GM21447 (cell line): ENCODE measurements at regions not wholly inside any gene's neighbourhood (a gene's known extent, or its start where the extent isn't known, plus 50 kb on each side); places are given as distances from the start of the nearest gene placed in this dataset.

ENCODE experiments used
- ATAC-seq: cut with Tn5 transposase; IDR thresholded peaks from one replicate; pipeline ENCODE4 v1.9.1; 2021; ENCODE audit not compliant: unreplicated experiment

DNA sequence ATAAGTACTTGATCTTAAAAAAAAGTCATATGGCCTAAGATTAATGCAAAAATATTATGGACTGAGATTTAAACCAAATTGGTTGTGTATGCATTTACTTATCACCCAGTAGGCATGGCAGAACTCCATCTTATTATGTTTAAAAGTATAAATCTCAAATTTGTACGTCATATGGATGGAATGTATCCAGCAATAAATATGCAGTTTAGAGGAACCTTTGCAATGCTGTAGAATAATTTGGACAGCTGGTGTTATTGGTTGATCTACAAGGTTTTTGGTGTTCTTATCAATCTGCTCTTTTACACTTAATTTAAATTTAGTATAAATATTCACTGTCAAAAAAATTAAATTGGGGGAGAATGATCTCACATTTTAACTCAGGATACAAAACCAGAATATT lies 640.2 kb downstream of the SATB2 start:
- ATAC-seq = no peak

DNA sequence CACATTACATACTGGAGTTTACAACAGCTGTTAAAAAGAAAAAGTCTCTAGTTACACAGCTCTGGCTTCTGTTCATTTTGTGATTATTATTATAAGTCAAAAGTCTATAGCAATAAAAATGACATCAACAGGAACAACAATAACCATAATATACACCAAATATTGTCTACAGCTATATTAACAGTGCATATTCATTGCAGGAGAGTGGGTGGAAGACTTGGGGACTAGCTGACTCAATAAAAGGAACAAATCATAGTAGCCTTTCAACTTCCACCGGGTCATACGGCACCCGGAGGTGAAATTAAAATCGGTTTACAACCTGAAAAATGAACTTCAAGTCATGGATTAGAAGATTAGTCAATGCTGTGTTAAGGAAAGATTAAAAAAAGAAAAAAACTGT lies 642.1 kb downstream of the SATB2 start:
- ATAC-seq = no peak

DNA sequence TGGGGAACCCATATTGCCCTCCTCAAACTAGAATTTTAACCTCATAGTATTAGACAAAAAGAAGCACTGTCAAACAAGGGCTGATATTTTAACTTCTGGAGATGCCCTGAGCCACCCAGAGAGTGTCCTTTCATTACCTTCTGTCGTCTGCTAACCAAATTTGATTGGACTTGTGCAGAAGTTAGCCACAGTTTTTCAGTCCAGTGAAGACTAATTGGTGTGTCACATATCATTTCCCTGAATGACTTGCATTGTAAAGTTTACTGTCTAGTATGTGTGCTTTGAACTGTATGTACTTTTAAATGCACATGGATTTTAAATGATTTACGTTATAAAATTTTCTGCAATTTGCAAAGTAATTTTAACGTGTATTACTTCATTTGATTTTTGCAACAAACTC lies 646.5 kb downstream of the SATB2 start:
- no peak for ATAC-seq

DNA sequence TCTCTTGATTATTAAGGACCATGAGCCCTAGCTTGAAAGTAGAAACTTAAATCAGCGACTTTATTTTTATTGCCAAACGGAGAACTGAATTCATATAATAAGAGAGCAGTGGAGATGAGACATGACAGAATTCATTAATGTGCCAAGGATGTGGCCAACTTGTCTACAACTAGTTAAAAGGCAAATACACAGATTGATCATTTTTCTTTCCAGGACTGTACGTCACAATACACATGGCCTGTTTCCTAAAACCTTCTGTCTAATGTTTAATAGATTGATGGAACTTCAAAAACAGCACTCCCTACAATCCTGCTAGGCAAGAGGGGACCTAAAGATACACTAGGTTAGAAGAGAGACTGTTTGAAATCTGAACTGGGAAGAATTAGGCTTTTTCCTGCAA lies 647.8 kb downstream of the SATB2 start:
- ATAC-seq = no peak

DNA sequence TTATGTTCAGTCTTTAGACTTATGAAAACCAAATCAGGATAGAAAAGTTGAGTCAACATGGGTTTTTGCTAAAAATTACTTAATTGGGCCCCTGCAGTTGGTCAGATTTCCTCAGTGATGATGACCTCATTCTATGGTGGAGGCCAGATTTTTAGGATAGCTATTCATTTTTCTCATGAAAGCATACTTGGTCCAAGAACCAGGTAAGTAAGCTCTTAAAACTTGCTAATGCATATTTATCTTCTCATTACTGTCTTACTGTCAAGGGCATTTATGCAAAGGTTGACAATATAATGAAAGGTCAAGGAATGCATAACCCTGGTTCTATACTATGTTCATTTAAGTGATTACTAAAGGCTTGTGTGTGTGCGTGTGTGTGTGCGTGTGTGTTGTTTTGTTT lies 650.6 kb downstream of the SATB2 start:
- ATAC-seq = no peak

DNA sequence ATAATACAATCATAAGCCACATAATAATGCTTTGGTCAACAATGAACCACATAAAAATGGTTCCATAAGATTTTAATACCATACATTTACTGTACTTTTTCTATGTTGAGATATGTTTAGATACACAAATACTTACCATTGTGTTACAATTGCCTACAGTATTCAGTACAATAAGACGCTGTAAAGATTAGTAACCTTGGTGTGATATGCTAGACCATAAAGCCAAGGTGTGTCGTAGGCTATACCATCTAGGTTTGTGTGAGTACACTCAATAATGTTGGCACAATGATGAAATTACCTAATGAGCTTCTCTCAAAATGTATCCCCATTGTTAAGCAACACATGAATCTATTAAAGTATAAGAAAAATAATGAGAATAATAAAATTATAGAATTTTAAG lies 662.3 kb downstream of the SATB2 start:
- no peak for ATAC-seq

DNA sequence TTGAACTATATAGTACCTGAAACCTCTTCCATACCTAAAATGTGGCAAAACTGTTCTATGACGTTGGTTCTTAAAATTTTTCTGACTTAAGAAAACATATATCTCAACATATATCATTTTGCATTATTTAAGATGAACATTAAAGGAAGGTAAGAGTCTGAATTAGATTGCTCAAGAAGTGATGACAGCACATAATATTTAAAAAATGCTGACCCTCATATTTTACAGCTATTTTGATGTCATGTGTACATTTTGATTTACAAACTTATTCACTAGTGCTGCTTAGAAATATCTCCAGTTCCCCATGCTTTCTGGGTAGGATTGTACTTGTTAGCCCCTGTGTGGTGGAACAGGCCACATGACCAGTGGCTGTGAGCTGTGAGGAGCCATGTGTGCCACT lies 666.1 kb downstream of the SATB2 start:
- ATAC-seq = no peak

DNA sequence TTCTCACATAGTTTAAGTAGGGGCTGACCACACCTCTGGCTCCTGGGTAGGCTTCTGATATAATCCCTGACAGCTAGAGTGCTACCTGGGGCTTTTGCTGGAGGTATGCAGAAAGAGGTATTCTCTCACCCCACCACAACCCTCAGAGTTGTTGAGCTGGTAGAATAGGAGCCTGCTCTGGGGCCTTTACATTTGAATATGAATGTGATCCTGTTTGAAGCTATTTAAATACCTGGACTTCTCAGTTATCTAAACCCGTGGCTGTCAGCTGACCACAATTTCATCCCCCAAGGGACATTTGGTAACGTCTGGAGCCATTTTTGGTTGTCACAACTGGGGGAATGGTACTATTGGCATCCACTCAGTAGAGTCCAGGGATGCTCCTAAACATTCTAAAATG lies 669.1 kb downstream of the SATB2 start:
- ATAC-seq = no peak

DNA sequence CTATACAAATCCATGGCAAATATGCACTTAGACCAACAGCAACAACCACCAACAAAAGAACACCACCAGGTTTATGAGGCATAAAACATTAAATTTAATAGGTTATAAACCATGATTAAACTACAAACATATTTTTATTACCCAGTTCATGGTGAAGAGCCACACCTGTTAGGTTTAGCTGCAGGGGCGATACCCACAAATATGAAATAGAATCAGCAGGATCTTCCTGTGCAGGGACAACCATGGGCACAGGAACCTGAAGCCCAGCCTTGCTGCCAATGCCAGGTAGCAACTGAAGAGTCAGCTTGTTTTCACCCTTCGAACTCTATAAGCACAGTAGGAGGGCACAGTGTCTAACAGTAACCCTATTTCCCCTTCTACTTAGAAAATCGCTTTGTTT lies 675.0 kb downstream of the SATB2 start:
- no peak for ATAC-seq

DNA sequence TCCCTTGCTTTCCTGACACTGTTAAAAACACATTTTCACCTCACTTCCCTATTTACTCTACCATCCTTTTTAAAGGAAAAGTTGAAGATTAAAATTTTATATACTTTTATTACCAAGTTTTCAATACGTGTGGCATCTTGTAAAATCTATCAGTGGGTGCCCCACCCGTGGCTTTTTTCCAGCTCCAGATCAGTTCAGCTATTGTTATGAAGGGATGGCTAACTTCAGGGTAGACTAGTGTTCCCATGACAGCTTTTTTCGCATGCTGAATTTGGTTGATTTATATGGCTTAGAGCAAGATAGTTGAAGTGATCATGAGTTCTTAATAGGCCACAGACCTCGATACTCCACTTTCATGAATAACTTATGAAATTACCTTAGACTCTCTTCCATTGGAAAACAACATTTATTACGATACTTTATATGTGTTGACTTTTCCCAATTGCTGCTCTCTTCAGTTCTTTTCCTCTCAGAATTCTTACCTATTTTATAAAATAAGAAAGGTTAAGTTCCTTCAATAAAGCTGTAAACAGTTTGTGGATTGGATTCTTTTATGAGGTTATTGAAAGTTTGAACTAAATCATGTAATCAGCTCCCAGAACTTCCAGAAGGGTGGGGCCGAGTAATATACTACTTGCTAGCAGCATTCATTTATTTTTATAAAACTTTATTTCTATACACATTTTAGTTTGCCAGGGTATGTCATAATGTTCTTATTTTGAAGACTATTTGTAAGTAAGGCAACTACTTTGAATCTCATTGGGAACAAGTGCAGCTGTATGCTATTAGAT lies 680.9 kb downstream of the SATB2 start:
- ATAC-seq = no peak

DNA sequence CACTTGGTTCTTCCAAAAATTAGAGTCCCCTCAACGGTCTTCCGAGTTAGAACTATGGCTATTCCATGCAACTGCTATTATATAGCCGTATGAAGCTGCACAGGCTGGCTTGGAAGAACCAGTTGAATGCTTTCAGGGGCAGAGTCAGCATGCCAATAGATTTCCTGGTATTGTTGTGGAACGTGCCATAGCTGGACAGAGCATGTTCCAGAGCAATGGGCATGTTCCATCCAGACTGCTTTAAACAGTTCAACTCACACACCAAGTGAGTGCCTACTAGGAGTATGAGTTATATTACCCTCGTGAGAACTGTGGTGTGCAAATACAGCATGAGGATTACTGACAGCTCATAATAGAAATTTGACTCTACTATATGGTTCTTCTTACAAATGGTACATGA lies 682.0 kb downstream of the SATB2 start:
- ATAC-seq = no peak

DNA sequence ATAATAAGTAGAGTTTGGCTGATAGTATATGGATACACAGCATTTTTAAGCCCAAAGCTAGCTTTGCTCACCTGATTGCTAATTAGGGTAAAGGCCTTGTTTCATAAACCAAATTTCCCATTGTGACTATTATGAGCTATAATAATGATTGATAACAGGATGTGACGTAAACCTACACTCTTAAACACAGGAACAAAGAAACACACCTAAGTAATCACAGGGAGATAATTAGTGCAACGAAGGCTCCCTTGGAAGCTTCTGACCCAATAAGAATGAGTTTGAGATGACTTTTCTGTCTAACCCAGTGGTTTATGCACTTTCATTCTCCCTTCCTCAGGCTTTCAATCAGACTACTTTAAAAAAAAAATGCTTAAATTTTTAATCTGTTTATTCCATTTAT lies 683.2 kb downstream of the SATB2 start:
- no peak for ATAC-seq

DNA sequence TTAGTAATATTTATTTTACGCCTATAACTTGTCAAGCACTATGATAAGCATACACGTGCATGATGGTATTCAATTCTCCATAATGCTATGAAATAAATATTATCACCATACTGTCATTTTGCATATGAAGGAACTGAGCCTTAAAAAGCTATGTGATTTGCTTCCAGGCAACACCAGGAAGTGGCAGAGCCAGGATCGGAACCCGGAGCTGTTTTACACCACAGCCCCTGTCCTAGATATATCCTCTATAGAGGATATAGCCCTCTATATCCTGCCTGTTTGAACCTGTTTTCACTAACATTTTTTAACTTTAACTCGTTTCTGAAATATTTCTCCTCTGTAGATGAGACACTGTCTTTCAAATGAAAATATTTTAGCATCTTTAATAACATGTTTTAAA lies 690.0 kb downstream of the SATB2 start:
- ATAC-seq = no peak

DNA sequence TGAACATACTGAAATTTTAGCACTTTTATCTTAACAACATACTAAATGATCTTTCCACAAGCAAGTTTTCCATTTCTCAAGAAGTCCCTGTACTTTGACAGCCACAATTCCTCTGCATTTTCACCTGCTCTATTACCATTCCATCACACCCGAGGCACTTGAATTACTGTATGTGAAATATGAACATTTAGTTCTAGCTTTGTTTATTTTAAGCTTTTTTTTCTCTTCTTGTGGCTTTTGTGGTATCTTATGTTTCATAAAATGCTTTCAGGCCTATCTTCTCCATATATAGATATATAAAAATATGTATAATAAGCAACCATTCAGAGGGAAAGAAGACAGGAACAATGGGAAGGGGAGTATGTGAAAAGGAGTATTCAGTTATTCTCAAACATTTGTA lies 693.9 kb downstream of the SATB2 start:
- ATAC-seq = no peak

DNA sequence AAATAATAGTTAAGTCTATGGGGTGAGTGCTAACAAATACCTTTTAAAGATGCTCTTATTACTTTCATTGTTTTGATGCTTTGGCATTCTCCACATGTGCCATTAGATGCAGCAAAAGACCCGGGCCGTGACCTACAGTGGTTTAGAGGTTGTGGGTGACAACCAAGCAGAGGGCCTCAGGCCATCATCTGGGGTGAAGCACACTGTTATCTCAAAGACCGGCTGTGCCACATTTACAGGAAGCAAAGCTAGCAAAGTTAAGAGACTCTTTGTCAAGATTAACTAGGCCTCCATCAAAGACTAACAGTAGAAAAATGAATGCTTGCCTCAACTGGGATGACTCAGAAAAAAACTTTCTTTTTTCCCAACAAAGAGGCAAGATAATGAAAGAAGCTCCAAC lies 695.3 kb downstream of the SATB2 start:
- ATAC-seq = no peak

DNA sequence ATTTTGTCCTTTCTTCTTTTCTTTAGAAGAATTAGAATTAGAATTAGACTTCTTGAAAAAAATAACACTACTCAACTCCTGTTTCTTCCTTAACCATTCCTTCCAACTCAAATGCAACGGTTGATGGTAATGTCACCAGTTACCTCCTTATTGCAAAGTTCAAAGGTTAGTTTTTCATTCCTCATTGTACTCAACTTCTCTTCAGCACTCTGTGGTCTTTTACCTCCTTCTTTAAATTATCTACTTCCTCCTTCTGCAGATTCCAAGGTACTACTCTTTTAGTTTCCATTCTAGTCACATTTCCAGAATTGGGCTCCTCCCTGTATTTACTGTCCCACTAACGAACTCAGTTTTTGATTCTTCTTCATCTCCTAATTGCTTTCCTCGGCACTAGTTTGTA lies 700.7 kb downstream of the SATB2 start:
- no peak for ATAC-seq

DNA sequence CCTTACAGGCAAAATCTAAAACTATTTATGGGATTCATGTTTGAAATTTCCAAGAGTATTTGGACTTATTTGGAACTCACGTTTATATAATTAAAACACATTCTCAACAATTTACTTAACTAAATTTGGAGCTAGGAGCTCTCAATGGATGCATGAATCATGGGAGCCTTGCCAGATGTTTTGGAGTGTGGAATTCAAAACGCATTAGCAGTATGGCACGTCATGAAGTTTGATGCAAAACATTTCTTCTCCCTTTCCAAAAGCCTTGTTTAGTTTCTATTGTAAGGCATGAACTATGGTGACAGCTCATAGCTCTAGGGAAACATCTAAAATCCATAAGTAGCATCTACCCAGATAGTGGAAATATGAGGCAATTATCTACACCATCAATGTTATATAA lies 701.6 kb downstream of the SATB2 start:
- ATAC-seq = no peak

DNA sequence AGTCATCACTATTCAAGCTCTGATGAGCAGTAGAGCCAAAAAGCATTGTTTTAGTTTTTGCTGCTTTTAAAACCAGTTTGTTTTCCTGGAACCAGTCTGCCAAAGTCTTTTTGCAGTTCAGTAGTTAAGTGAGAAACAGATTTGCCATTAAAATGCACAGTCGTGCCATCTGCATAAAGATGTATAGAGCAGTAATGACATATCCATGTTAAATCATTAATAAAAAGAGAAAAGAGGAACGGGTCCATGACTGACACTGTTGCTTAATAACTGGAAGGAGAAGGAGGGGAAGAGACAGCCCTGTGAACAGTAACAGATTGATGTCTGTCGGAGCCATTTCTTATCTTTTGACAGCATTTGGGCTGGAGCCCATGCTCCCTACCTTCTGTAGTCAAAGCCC lies 704.6 kb downstream of the SATB2 start:
- no peak for ATAC-seq

DNA sequence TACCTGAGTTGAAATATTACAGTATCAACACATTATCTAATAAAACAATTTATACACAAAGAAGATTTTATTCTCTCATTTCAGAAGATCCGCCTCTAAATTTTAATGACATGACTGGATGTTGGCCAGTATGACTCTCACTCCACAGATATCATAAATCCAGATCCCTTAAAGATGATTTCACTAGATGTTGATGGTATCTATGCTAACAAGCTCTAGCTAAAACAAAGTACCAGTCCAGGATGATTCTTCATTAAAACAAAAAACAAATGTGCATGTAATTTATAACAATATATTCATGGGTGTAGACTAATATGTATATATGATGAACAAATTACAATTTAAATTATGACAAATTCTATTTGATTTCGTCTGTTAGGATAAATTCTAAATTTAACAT lies 708.4 kb downstream of the SATB2 start:
- no peak for ATAC-seq

DNA sequence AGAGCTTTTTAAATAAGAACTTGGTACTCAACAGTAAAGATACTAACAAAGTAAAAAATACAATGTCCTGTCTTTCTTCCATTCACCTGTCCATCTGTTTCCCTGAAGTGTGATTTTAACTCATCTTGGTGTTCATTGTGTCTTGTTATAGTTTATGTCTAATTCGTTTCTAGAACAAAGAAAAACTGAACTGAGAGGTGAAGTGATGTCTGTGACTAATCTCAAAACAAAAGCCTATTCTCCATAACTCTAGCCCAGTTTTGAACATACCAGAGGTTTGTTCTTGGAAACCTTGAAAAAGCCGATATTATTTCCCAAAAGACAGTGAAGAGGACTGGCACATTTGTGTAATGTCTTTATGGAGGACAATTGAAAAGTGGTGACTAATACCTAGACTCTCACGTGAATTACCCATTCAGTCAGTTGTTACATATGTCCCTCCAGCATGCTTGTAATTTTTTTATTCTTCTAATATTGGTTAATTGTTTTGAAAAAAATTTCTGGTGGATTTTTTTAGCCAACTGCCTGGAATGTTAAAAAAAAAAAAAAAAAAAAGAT lies 725.8 kb downstream of the SATB2 start:
- ATAC-seq = no peak

DNA sequence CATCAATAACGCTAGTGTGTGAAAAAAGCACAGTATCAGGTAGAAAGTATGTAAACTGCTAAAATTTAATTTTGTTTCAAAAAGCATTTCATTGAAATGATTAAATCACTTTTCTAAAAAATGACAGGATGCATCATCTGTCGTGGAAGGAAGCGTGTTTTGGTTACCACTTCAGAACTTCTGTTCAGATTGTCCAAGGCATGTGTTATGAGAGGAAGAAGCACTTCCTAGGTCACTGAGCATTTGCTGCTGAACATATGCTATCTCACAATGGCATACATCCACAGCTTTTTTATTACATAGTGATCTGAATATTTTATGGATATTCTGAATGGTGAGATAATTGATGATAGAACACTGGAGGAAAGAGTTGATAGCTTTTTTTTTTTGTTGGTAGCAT lies 737.5 kb downstream of the SATB2 start:
- ATAC-seq = no peak

DNA sequence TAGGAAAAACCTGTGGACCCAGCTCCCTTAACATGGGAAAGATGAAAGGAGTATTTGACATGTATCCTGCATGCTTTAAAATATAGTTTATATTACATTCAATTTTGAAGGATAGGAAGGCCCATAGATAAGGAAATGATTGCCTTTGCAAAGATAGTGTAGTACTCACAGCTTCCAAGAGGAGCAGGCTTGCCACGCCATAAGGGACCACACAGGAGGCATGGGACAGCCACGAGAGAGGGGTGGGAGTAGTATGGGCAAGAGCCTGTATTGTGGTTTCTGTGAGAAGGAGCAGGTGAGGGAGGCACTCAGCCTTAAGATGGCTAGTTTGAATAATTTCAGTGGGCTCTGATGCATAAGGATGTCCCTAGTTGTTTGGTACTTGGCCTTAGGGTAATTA lies 740.3 kb downstream of the SATB2 start:
- ATAC-seq = no peak

DNA sequence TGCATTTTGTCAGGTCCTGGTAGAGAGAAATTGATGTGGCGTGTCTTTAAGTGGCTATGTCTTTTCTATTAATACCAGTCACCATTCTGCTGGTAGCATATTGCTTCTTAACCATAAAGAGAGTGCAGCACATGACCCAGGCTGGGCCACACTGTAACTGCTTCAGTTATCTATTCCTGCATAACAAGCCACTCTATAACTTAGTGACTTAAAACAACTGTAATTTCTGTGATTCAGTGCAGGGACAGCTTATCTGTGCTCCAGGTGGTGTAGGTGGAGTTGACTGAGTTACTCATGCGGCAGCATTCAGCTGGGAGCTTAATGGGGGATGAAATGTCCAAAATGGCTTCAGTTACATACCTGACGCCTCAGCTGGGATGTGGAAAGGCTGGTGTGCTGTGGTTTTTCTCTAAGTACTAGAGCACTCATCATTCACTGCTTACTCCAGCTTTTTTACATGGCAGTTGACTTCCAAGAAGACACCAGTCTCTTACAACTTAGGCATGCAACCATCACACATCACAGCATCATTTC lies 742.4 kb downstream of the SATB2 start:
- no peak for ATAC-seq
